ENCODE measurements at regions not wholly inside any gene's neighbourhood (a gene's known extent, or its start where the extent isn't known, plus 50 kb on each side); places are given as distances from the start of the nearest gene placed in this dataset.

- Histone ChIP-seq H3K4me1 (ENCODE audit: control insufficient read depth, extremely low read depth, insufficient read depth, low read length) (no peaks in the 10 kb centered on the region), H3K9me3 (replicated peaks; ENCODE audit: control insufficient read depth, insufficient read depth, low read length) (no peaks in the 10 kb centered on the region), H3K9ac (replicated peaks; ENCODE audit: extremely low read depth, insufficient read depth, low read length) (no peak overlapping the region), H3K27me3 (ENCODE audit: control insufficient read depth in 2 of 2, insufficient read depth in 2 of 2, low read length in 2 of 2) (no peaks in the 10 kb centered on the region), H3K27ac (ENCODE audit: insufficient read depth, low read depth, low read length) (no peak overlapping the region), H3K36me3 (ENCODE audit: control insufficient read depth in 2 of 2, extremely low read depth in 1 of 2, insufficient read depth in 2 of 2, low read length in 2 of 2) (no peaks in the 10 kb centered on the region), H4K20me1 (replicated peaks; ENCODE audit: control insufficient read depth, extremely low read depth, insufficient read depth, low read length) (no peaks in the 10 kb centered on the region), H3K4me3 (replicated peaks in 1 of 3; ENCODE audit: insufficient read depth in 1 of 3, low read depth in 1 of 3, low read length in 3 of 3) (no peak overlapping the region), H3K4me2 (ENCODE audit: insufficient read depth, low read length) (no peak overlapping the region), H2AFZ (ENCODE audit: low read depth, low read length) (no peak overlapping the region), H3K9me1 (replicated peaks; ENCODE audit: control insufficient read depth, extremely low read depth, insufficient read depth, low read length) (no peaks in the 10 kb centered on the region), H3K79me2 (ENCODE audit: control insufficient read depth, insufficient read depth, low read length) (no peaks in the 10 kb centered on the region)
- CTCF ChIA-PET, result no interaction called here
- POLR2A ChIA-PET, result no interaction called here
- intact Hi-C loops (cut with micrococcal nuclease) (no loop called here), dilution Hi-C loops (cut with MboI; ENCODE audit: extremely low pct_ligation_motif_present, low sequenced_read_pairs) (no loop called here)
- no TSS peak for BruUV-seq (replicated peaks)
- no peak for FAIRE-seq
- DNase-seq (ENCODE audit: low read depth, low spot score), result no peak
- TF ChIP-seq MAX (IDR thresholded peaks at IDR 0.05; ENCODE audit: insufficient read depth, insufficient read length) (no peak), GATA2 (IDR thresholded peaks at IDR 0.05; ENCODE audit: insufficient read depth, insufficient read length, low read depth, low read length) (no peak), EZH2 (IDR thresholded peaks at IDR 0.05; ENCODE audit: borderline replicate concordance, low read depth, low read length, severe bottlenecking) (no peak), POLR2A (IDR thresholded peaks at IDR 0.05; ENCODE audit: low read depth, low read length) (no peak), MYC (IDR thresholded peaks at IDR 0.05; ENCODE audit: low read depth, low read length) (no peak), POLR2AphosphoS5 (IDR thresholded peaks at IDR 0.05; ENCODE audit: insufficient read depth, low read depth, low read length) (no peak), JUN (IDR thresholded peaks at IDR 0.05; ENCODE audit: borderline replicate concordance, insufficient read depth, insufficient read length, low read depth) (no peak), FOS (IDR thresholded peaks at IDR 0.05; ENCODE audit: borderline replicate concordance, insufficient read depth, low read length) (no peak)
- TF ChIP-seq, protein P1, sequence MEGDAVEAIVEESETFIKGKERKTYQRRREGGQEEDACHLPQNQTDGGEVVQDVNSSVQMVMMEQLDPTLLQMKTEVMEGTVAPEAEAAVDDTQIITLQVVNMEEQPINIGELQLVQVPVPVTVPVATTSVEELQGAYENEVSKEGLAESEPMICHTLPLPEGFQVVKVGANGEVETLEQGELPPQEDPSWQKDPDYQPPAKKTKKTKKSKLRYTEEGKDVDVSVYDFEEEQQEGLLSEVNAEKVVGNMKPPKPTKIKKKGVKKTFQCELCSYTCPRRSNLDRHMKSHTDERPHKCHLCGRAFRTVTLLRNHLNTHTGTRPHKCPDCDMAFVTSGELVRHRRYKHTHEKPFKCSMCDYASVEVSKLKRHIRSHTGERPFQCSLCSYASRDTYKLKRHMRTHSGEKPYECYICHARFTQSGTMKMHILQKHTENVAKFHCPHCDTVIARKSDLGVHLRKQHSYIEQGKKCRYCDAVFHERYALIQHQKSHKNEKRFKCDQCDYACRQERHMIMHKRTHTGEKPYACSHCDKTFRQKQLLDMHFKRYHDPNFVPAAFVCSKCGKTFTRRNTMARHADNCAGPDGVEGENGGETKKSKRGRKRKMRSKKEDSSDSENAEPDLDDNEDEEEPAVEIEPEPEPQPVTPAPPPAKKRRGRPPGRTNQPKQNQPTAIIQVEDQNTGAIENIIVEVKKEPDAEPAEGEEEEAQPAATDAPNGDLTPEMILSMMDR (IDR thresholded peaks at IDR 0.05; ENCODE audit: extremely low read depth in 1 of 2, insufficient read depth in 1 of 2, low read depth in 1 of 2, low read length in 2 of 2), result no peak
These were observed 70.3 kb upstream of the SGCD start for GRCh38 chr5:156256642-156257041.

Data from endothelial cell of umbilical vein (primary cell).